ENCODE measurements at regions not wholly inside any gene's neighbourhood (a gene's known extent, or its start where the extent isn't known, plus 50 kb on each side); places are given as distances from the start of the nearest gene placed in this dataset.

DNA sequence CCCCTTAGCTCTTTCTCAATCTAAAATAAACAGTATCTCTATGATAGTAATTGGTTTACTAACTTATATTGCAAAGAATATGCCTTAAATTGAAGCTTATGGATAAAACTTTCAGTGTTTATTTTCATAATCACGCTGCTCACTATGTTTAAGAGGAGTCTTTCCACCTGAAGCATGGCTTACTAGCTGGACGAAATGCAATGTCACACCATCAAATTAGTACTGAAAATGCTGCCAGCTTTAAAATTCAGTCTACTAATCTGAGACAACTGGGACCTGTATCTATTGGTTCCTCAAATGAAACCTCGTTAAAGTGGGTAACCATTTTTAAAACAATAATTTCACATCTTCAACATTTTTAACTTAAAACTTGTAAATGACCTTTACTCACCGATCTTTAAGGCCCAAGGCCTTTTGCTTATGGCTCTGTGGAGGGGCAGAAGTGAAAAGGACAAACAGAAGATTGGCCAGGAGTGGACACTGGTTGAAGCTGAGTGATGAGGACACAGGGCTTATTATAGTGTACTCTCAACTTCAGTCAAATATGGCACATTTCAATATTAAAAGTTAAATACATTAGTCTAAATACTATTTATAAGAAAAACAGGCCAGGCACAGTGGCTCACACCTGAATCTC lies 212.8 kb upstream of the WSB1 start:
- TF ChIP-seq CTCF (IDR thresholded peaks at IDR 0.05) (no peak), EZH2 (IDR thresholded peaks at IDR 0.05) (no peak), EZH2phosphoT487 (IDR thresholded peaks at IDR 0.05) (no peak)

Data from neural progenitor cell (in vitro differentiated cells).